Stimulated activated CD8-positive, alpha-beta memory T cell treated with anti-CD3 and anti-CD28 coated beads, Interleukin-7, amount 100 ng/mL, for 48 hours (primary cell): ENCODE measurements at regions not wholly inside any gene's neighbourhood (a gene's known extent, or its start where the extent isn't known, plus 50 kb on each side); places are given as distances from the start of the nearest gene placed in this dataset.

ENCODE experiments used
- DNase-seq, 2 donors: peaks; one replicate each; pipeline ENCODE4 v3.0.0-alpha.2; 2020; ENCODE audit warnings: low read depth in 1 of 2; ENCODE audit errors: extremely low read depth in 1 of 2

GRCh38 chr18:46423226-46423805 lies 233.7 kb downstream of the LOXHD1 start:
- DNase-seq, result no peak

- no peak for DNase-seq
These were observed 232.1 kb downstream of the LOXHD1 start for GRCh38 chr18:46424898-46425297.

- no peak for DNase-seq
These were observed 231.5 kb downstream of the LOXHD1 start for GRCh38 chr18:46425511-46425910.

GRCh38 chr18:46426021-46426678 lies 230.9 kb downstream of the LOXHD1 start:
- no peak for DNase-seq

- no peak for DNase-seq
These were observed 230.4 kb downstream of the LOXHD1 start for GRCh38 chr18:46426679-46427047.
